ENCODE measurements at regions not wholly inside any gene's neighbourhood (a gene's known extent, or its start where the extent isn't known, plus 50 kb on each side); places are given as distances from the start of the nearest gene placed in this dataset.

DNA sequence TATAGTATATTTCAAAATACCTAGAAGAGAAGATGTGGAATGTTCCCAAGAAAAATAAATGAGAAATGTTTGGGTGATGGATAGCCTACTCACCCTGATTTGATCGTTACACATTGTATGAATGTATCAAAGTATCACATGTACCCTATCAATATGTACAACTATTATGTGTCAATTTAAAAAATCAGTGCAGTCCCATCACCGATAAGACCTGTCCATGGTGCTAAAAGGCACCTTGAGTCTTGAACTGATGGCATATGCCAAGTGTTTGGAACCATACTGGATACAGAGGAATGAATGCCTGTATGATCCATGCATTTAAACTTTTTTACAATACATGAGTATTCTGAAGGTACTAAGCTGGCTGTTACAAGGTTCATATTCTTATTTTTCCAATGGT is 50.2 kb upstream of the ZNF835 start:
- Mint-ChIP-seq H3K27me3 (no peaks in the 10 kb centered on the region), H3K4me1 (no peaks in the 10 kb centered on the region), H3K4me3 (no peak overlapping the region), H3K27ac (no peak overlapping the region), H3K9me3 (peaks cover 44 to 59% of the 10 kb centered on the region in 2 donors)
- no peak for ATAC-seq
- no peak for DNase-seq

Measured in stimulated activated naive CD8-positive, alpha-beta T cell treated with anti-CD3 and anti-CD28 coated beads, Interleukin-15, amount 100 ng/mL, for 72 hours (primary cell).